ENCODE measurements at regions not wholly inside any gene's neighbourhood (a gene's known extent, or its start where the extent isn't known, plus 50 kb on each side); places are given as distances from the start of the nearest gene placed in this dataset.

- TF ChIP-seq POLR2A (IDR thresholded peaks at IDR 0.05; ENCODE audit: low read depth, low read length): no peak
- no peak for TF ChIP-seq POLR2AphosphoS5 (IDR thresholded peaks at IDR 0.05; ENCODE audit: low read depth, low read length)
- no peak for TF ChIP-seq TAF1 (IDR thresholded peaks at IDR 0.05; ENCODE audit: borderline replicate concordance, low read depth, low read length)
Measured at GRCh38 chr9:134214386-134214765, 50.0 kb upstream of the RNU6ATAC start.
